Aorta (tissue), 5 donors: ENCODE measurements at regions not wholly inside any gene's neighbourhood (a gene's known extent, or its start where the extent isn't known, plus 50 kb on each side); places are given as distances from the start of the nearest gene placed in this dataset.

ENCODE experiments used
- ATAC-seq: fragments of 200-7000 bp; cut with Tn5 transposase; one replicate; pipeline ENCODE4 v1.9.1; 2022; ENCODE audit warnings: moderate library complexity; ENCODE audit not compliant: low FRiP score
- DNase-seq, 2 donors: peaks; one replicate each; pipeline ENCODE4 v3.0.0-alpha.2; 2020
- H3K27ac ChIP-seq, 2 donors: one replicate each; pipeline ENCODE4 v1.5.1; 2013; ENCODE audit warnings: low read length in 2 of 2, mild to moderate bottlenecking in 2 of 2, moderate library complexity in 2 of 2, control low read depth in 1 of 2, inconsistent platforms in 1 of 2, low read depth in 1 of 2
- H3K27me3 ChIP-seq, 2 donors: one replicate each; pipeline ENCODE4 v1.6.1; 2013; ENCODE audit warnings: control low read depth in 1 of 2, low read length in 1 of 2, mild to moderate bottlenecking in 1 of 2, moderate library complexity in 1 of 2; ENCODE audit not compliant: insufficient read depth in 2 of 2, control insufficient read depth in 1 of 2
- H3K36me3 ChIP-seq, 2 donors: one replicate each; pipeline ENCODE4 v1.6.1; 2013; ENCODE audit warnings: control low read depth in 1 of 2, low read length in 1 of 2, mild to moderate bottlenecking in 1 of 2; ENCODE audit not compliant: insufficient read depth in 2 of 2, control insufficient read depth in 1 of 2
- H3K4me1 ChIP-seq, 2 donors: one replicate each; pipeline ENCODE4 v1.6.1; 2013; ENCODE audit warnings: low read length in 2 of 2, control low read depth in 1 of 2, mild to moderate bottlenecking in 1 of 2, moderate library complexity in 1 of 2; ENCODE audit not compliant: insufficient read depth in 2 of 2, control insufficient read depth in 1 of 2
- H3K4me3 ChIP-seq, 2 donors: one replicate each; pipeline ENCODE4 v1.5.1; 2013; ENCODE audit warnings: low read length in 2 of 2, control low read depth in 1 of 2, mild to moderate bottlenecking in 1 of 2
- H3K9me3 ChIP-seq: one replicate; pipeline ENCODE4 v1.6.1; 2013; ENCODE audit warnings: mild to moderate bottlenecking, low read length; ENCODE audit not compliant: control insufficient read depth
- WGBS, 2 donors: extraction: QIAGEN DNeasy Blood & Tissue Kit; methylation state at CpG; one replicate each; pipeline ENCODE4 v1.1.7; 2013; 5-methylcytosine and 5-hydroxymethylcytosine counted together
- intact Hi-C, 2 donors: fragments of 100-400 bp; cut with DNase I; formaldehyde crosslinking; loops; one replicate each; pipeline versions ENCODE4 v1.14.2 to v1.15.0; 2022
- donor health status: healthy with polysubstance abuse.
- donor health status: Bipolar disorder and iron deficiency.
- donor health status: DM: no; HTN: no; CAD: no.
- donor health status: DM: no; HTN: no; CAD: no.
- donor health status: DM: yes; HTN: yes; CAD: no.

GRCh38 chr1:4346131-4346530 lies 308.3 kb upstream of the AJAP1 start:
- no peak for DNase-seq
- WGBS, 2 donors, result 18 to 22% methylated on average over 4 of the region's 4 CpGs
- H3K27ac ChIP-seq, result no peak overlapping the region
- H3K36me3 ChIP-seq, result no peaks in the 10 kb centered on the region
- no peaks in the 10 kb centered on the region for H3K27me3 ChIP-seq
- no peak overlapping the region for H3K4me3 ChIP-seq
- no peak for ATAC-seq
- H3K4me1 ChIP-seq, result no peaks in the 10 kb centered on the region
- intact Hi-C loops, result no loop called here
- H3K9me3 ChIP-seq, result no peaks in the 10 kb centered on the region

- intact Hi-C loops, result no loop called here
- Histone ChIP-seq H3K27me3 (no peaks in the 10 kb centered on the region), H3K36me3 (no peaks in the 10 kb centered on the region), H3K4me3 (no peak overlapping the region), H3K27ac (no peak overlapping the region), H3K4me1 (no peaks in the 10 kb centered on the region), H3K9me3 (no peaks in the 10 kb centered on the region)
- ATAC-seq, result no peak
- DNase-seq, result no peak
- WGBS, 2 donors, result 81 to 87% methylated on average over 6 of the region's 6 CpGs
Measured at GRCh38 chr1:4351453-4351852, 303.0 kb upstream of the AJAP1 start.

- H3K36me3 ChIP-seq, result no peaks in the 10 kb centered on the region
- no peaks in the 10 kb centered on the region for H3K9me3 ChIP-seq
- H3K27ac ChIP-seq, result no peak overlapping the region
- ATAC-seq (no peak), DNase-seq (no peak)
- intact Hi-C loops, result no loop called here
- no peaks in the 10 kb centered on the region for H3K4me1 ChIP-seq
- H3K4me3 ChIP-seq, result no peak overlapping the region
- no peaks in the 10 kb centered on the region for H3K27me3 ChIP-seq
- WGBS, 2 donors, result 74 to 81% methylated on average over 13 of the region's 13 CpGs
Measured at GRCh38 chr1:4353090-4353856, 301.1 kb upstream of the AJAP1 start.

- no peak for DNase-seq
Measured at GRCh38 chr1:4355839-4356238, 298.6 kb upstream of the AJAP1 start.

GRCh38 chr1:4362314-4363044 lies 291.9 kb upstream of the AJAP1 start:
- intact Hi-C loops, result no loop called here
- no peak overlapping the region for H3K4me3 ChIP-seq
- H3K27ac ChIP-seq, result no peak overlapping the region
- DNase-seq, result no peak
- 81 to 83% methylated on average over 22 of the region's 22 CpGs for WGBS, 2 donors
- ATAC-seq, result no peak
- H3K9me3 ChIP-seq, result peaks cover 3% of the 10 kb centered on the region
- H3K27me3 ChIP-seq, result no peaks in the 10 kb centered on the region
- no peaks in the 10 kb centered on the region for H3K4me1 ChIP-seq
- no peaks in the 10 kb centered on the region for H3K36me3 ChIP-seq

More at GRCh38 chr1:4355839-4356238, 298.6 kb upstream of the AJAP1 start:
- Histone ChIP-seq H3K4me1 (no peaks in the 10 kb centered on the region), H3K36me3 (no peaks in the 10 kb centered on the region), H3K27ac (no peak overlapping the region), H3K27me3 (no peaks in the 10 kb centered on the region), H3K9me3 (no peaks in the 10 kb centered on the region), H3K4me3 (no peak overlapping the region)
- no peak for ATAC-seq
- 55 to 58% methylated on average over 6 of the region's 6 CpGs for WGBS, 2 donors
- intact Hi-C loops, result no loop called here

- ATAC-seq, result no peak
- no peaks in the 10 kb centered on the region for H3K27me3 ChIP-seq
- H3K4me3 ChIP-seq, result no peak overlapping the region
- intact Hi-C loops, result no loop called here
- no peak overlapping the region for H3K27ac ChIP-seq
- DNase-seq, result no peak
- H3K36me3 ChIP-seq, result no peaks in the 10 kb centered on the region
- peaks cover 3% of the 10 kb centered on the region for H3K9me3 ChIP-seq
- H3K4me1 ChIP-seq, result no peaks in the 10 kb centered on the region
- 90% methylated on average over 10 of the region's 10 CpGs for WGBS, 2 donors
Measured at GRCh38 chr1:4366091-4366490, 288.3 kb upstream of the AJAP1 start.

- WGBS, 2 donors, result 48 to 65% methylated on average over 13 of the region's 13 CpGs
- Histone ChIP-seq H3K4me1 (no peaks in the 10 kb centered on the region), H3K27ac (no peak overlapping the region), H3K9me3 (peaks cover 3% of the 10 kb centered on the region), H3K36me3 (no peaks in the 10 kb centered on the region), H3K4me3 (no peak overlapping the region), H3K27me3 (no peaks in the 10 kb centered on the region)
- intact Hi-C loops, result no loop called here
- ATAC-seq, result peak; percentile 10
- DNase-seq, result no peak
Measured at GRCh38 chr1:4367230-4367777, 287.1 kb upstream of the AJAP1 start.

- 91 to 92% methylated on average over 4 of the region's 4 CpGs for WGBS, 2 donors
- intact Hi-C loops, result no loop called here
- no peak overlapping the region for H3K4me3 ChIP-seq
- no peaks in the 10 kb centered on the region for H3K27me3 ChIP-seq
- no peaks in the 10 kb centered on the region for H3K9me3 ChIP-seq
- no peak overlapping the region for H3K27ac ChIP-seq
- H3K36me3 ChIP-seq, result no peaks in the 10 kb centered on the region
- H3K4me1 ChIP-seq, result no peaks in the 10 kb centered on the region
- DNase-seq (no peak), ATAC-seq (no peak)
Measured at GRCh38 chr1:4369335-4369734, 285.1 kb upstream of the AJAP1 start.

- H3K4me3 ChIP-seq, result no peak overlapping the region
- ATAC-seq, result no peak
- WGBS, 2 donors, result 87 to 90% methylated on average over 6 of the region's 6 CpGs
Measured at GRCh38 chr1:4371849-4372248, 282.6 kb upstream of the AJAP1 start.

More at GRCh38 chr1:4371849-4372248, 282.6 kb upstream of the AJAP1 start:
- Histone ChIP-seq H3K9me3 (no peaks in the 10 kb centered on the region), H3K36me3 (no peaks in the 10 kb centered on the region), H3K4me1 (no peaks in the 10 kb centered on the region), H3K27ac (no peak overlapping the region), H3K27me3 (no peaks in the 10 kb centered on the region)
- no peak for DNase-seq
- intact Hi-C loops, result no loop called here
